Endodermal cell (in vitro differentiated cells): ENCODE measurements at regions not wholly inside any gene's neighbourhood (a gene's known extent, or its start where the extent isn't known, plus 50 kb on each side); places are given as distances from the start of the nearest gene placed in this dataset.

Source experiments
- DNase-seq: peaks from one replicate; pipeline ENCODE4 v3.0.0-alpha.2; 2017
- H3K27ac ChIP-seq: 2 replicates; pipeline ENCODE4 v1.5.1; 2013; ENCODE audit warnings: mild to moderate bottlenecking, low read depth, low read length, moderate library complexity
- H3K27me3 ChIP-seq: 2 replicates; pipeline ENCODE4 v1.6.1; 2013; ENCODE audit warnings: mild to moderate bottlenecking, low read length, moderate library complexity; ENCODE audit not compliant: insufficient read depth, control insufficient read depth, poor library complexity, severe bottlenecking
- H3K36me3 ChIP-seq: 2 replicates; pipeline ENCODE4 v1.7.0; 2013; ENCODE audit warnings: mild to moderate bottlenecking, low read length, moderate library complexity; ENCODE audit not compliant: control insufficient read depth, insufficient read depth
- H3K4me1 ChIP-seq: one replicate; pipeline ENCODE4 v1.7.0; 2013; ENCODE audit warnings: low read length; ENCODE audit not compliant: control insufficient read depth, insufficient read depth
- H3K4me3 ChIP-seq: 2 replicates; pipeline ENCODE4 v1.5.1; 2013; ENCODE audit warnings: mild to moderate bottlenecking, low read length, moderate library complexity
- H3K9ac ChIP-seq: 2 replicates; pipeline ENCODE4 v1.6.1; 2013; ENCODE audit warnings: mild to moderate bottlenecking, low read length, moderate library complexity; ENCODE audit not compliant: poor library complexity, severe bottlenecking; ENCODE audit errors: extremely low read depth
- H3K9me3 ChIP-seq: 2 replicates; pipeline ENCODE4 v1.6.1; 2013; ENCODE audit warnings: mild to moderate bottlenecking, low read length, moderate library complexity; ENCODE audit not compliant: control insufficient read depth
- H3K27ac Mint-ChIP-seq: 2 replicates; pipeline ENCODE4 v1.8.0; 2020; ENCODE audit warnings: mixed read lengths
- H3K27me3 Mint-ChIP-seq: 2 replicates; pipeline ENCODE4 v1.8.0; 2021; ENCODE audit warnings: mild to moderate bottlenecking, mixed read lengths; ENCODE audit not compliant: insufficient read depth
- H3K36me3 Mint-ChIP-seq: 2 replicates; pipeline ENCODE4 v1.8.0; 2020; ENCODE audit warnings: low read depth, mixed read lengths
- H3K4me1 Mint-ChIP-seq: 2 replicates; pipeline ENCODE4 v1.8.0; 2020; ENCODE audit warnings: mixed read lengths
- H3K4me3 Mint-ChIP-seq: 2 replicates; pipeline ENCODE4 v1.8.0; 2020; ENCODE audit warnings: mild to moderate bottlenecking, moderate library complexity, mixed read lengths
- H3K9me3 Mint-ChIP-seq: 2 replicates; pipeline ENCODE4 v1.8.0; 2020; ENCODE audit warnings: mild to moderate bottlenecking, mixed read lengths
- CTCF ChIP-seq: fragments of 200-600 bp; sonication (generic); conservative IDR thresholded peaks from 2 replicates; pipeline ENCODE4 v1.5.0; 2021; ENCODE audit warnings: antibody characterized with exemption, mild to moderate bottlenecking
- WGBS, 2 experiments: methylation state at CpG; one replicate each; pipeline versions ENCODE4 v1.1.5 to v1.1.7; 2013; ENCODE audit warnings: missing lambda C conversion rate in 2 of 2, mixed read lengths in 1 of 2; ENCODE audit not compliant: insufficient coverage in 1 of 2, insufficient read length in 1 of 2; 5-methylcytosine and 5-hydroxymethylcytosine counted together

GRCh38 chr11:92770981-92771380 lies 198.5 kb upstream of the MTNR1B start:
- no peak for DNase-seq
- Mint-ChIP-seq H3K9me3 (no peaks in the 10 kb centered on the region), H3K27ac (no peak overlapping the region), H3K4me1 (peaks cover 12% of the 10 kb centered on the region), H3K36me3 (peaks cover 2% of the 10 kb centered on the region), H3K4me3 (no peak overlapping the region), H3K27me3 (peaks cover 30% of the 10 kb centered on the region)
- Histone ChIP-seq H3K36me3 (no peaks in the 10 kb centered on the region), H3K9me3 (no peaks in the 10 kb centered on the region), H3K27me3 (peaks cover 46% of the 10 kb centered on the region), H3K27ac (no peak overlapping the region), H3K4me1 (no peaks in the 10 kb centered on the region), H3K4me3 (no peak overlapping the region), H3K9ac (no peak overlapping the region)
- WGBS, 2 experiments, result 95 to 98% methylated on average over 8 to 9 of the region's 9 CpGs
- no peak for TF ChIP-seq CTCF

DNA sequence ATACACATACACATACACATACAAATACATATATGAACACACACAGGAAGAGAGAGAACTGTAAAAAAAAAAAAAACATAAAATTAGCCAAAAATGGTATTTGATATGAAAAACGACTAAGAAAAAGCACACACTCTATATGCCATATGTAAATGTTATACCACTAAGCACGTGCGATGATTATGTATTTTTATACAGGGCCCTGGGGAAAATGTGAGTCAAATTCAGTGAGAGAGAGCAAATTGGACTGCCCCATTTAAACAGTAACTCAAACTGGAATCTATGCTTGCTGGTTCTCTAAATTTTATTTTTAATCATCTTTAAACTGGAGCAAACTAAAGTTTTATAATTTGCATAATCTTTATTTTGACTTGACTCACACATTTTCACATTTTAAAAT lies 197.8 kb upstream of the MTNR1B start:
- no peak for DNase-seq
- no peaks in the 10 kb centered on the region for H3K4me1 ChIP-seq
- no peaks in the 10 kb centered on the region for H3K9me3 ChIP-seq
- no peak for TF ChIP-seq CTCF
- no peak overlapping the region for H3K27ac Mint-ChIP-seq
- H3K9ac ChIP-seq, result no peak overlapping the region
- H3K4me3 Mint-ChIP-seq, result no peak overlapping the region
- H3K36me3 ChIP-seq, result no peaks in the 10 kb centered on the region
- peaks cover 14% of the 10 kb centered on the region for H3K4me1 Mint-ChIP-seq
- H3K9me3 Mint-ChIP-seq, result no peaks in the 10 kb centered on the region
- no peak overlapping the region for H3K4me3 ChIP-seq
- 100% methylated on average over 2 of the region's 3 CpGs; no CpG with 5 or more reads in 1 of the 2 experiments for WGBS, 2 experiments
- H3K27me3 ChIP-seq, result peaks cover 39% of the 10 kb centered on the region
- no peak overlapping the region for H3K27ac ChIP-seq
- peaks cover 30% of the 10 kb centered on the region for H3K27me3 Mint-ChIP-seq
- peaks cover 2% of the 10 kb centered on the region for H3K36me3 Mint-ChIP-seq

DNA sequence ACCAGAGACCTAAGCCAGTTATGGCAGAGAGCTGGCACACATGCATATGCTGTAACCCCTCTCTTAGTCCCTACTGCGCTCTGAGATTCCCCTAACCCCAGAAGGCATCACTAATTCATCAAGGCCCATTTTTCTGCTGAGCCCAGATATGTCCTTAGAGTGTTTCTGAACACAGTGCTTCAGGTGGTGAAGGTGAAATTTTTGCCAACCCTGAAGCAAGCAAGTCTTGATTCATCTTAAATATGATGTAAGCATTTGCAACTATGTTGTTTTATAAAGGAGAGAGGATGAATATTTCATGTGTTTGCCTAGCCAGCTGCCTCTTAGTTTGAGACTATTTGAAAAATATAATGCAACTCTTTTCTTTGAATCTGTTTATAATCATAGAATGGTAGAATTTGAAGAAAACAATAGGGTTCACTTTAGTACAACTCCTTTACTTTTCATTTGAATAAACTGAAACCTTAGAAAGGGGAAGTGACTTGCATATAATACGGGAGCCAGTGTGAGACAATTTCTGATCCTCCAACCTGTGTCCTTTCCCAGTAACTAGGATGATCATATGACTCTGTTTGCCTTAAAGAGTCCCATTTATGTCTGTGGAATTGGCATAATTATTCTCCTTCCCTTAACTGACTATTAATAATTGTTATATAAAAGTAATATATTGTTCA lies 194.3 kb upstream of the MTNR1B start:
- 98% methylated on average over 2 of the region's 2 CpGs; no CpG with 5 or more reads in 1 of the 2 experiments for WGBS, 2 experiments
- no peak overlapping the region for H3K27ac ChIP-seq
- H3K4me3 Mint-ChIP-seq, result no peak overlapping the region

More for the DNA sequence above, 194.3 kb upstream of the MTNR1B start:
- H3K9ac ChIP-seq, result no peak overlapping the region
- no peak for DNase-seq
- no peak overlapping the region for H3K27ac Mint-ChIP-seq
- no peaks in the 10 kb centered on the region for H3K36me3 Mint-ChIP-seq
- no peaks in the 10 kb centered on the region for H3K36me3 ChIP-seq
- H3K27me3 ChIP-seq, result peaks cover 16% of the 10 kb centered on the region
- H3K4me1 Mint-ChIP-seq, result peaks cover 17% of the 10 kb centered on the region
- H3K4me1 ChIP-seq, result no peaks in the 10 kb centered on the region
- no peak for TF ChIP-seq CTCF
- peaks cover 15% of the 10 kb centered on the region for H3K27me3 Mint-ChIP-seq
- H3K9me3 Mint-ChIP-seq, result no peaks in the 10 kb centered on the region
- no peaks in the 10 kb centered on the region for H3K9me3 ChIP-seq
- no peak overlapping the region for H3K4me3 ChIP-seq
